RWPE2 (cell line): ENCODE measurements at regions not wholly inside any gene's neighbourhood (a gene's known extent, or its start where the extent isn't known, plus 50 kb on each side); places are given as distances from the start of the nearest gene placed in this dataset.
"Not testable (repeated sequence)": the region's sequence is repeated elsewhere in the genome, so short reads cannot be mapped to it uniquely, and the experiment has no call there.

Experiments used
- ATAC-seq: fragments of 200-7000 bp; cut with Tn5 transposase; 3 replicates; pipeline ENCODE4 v1.9.1; 2021; ENCODE audit warnings: low read depth
- DNase-seq: peaks from one replicate; pipeline ENCODE4 v3.0.0-alpha.2; 2020; ENCODE audit warnings: low spot score
- H3K27ac ChIP-seq: fragments of 450-650 bp; 2 replicates; pipeline ENCODE4 v1.5.1; 2017; ENCODE audit warnings: mild to moderate bottlenecking; ENCODE audit not compliant: poor library complexity, severe bottlenecking
- H3K27me3 ChIP-seq: fragments of 250-450 bp; sonication (Bioruptor Pico); 2 replicates; pipeline ENCODE4 v1.5.1; 2021; ENCODE audit warnings: mild to moderate bottlenecking, moderate library complexity; ENCODE audit not compliant: insufficient read depth, poor library complexity, severe bottlenecking
- H3K36me3 ChIP-seq: fragments of 250-450 bp; sonication (Bioruptor Pico); 2 replicates; pipeline ENCODE4 v1.5.1; 2020; ENCODE audit warnings: low read depth, mild to moderate bottlenecking, moderate library complexity
- H3K4me1 ChIP-seq: fragments of 250-450 bp; sonication (Bioruptor Pico); 2 replicates; pipeline ENCODE4 v1.5.1; 2021; ENCODE audit warnings: mild to moderate bottlenecking, moderate library complexity; ENCODE audit not compliant: insufficient read depth, poor library complexity, severe bottlenecking
- H3K4me3 ChIP-seq: fragments of 250-450 bp; sonication (Bioruptor Pico); 2 replicates; pipeline ENCODE4 v1.5.1; 2021; ENCODE audit warnings: mild to moderate bottlenecking, moderate library complexity; ENCODE audit not compliant: severe bottlenecking
- H3K9me3 ChIP-seq: fragments of 250-450 bp; sonication (Bioruptor Pico); 2 replicates; pipeline ENCODE4 v1.5.1; 2021; ENCODE audit warnings: mild to moderate bottlenecking, moderate library complexity; ENCODE audit not compliant: severe bottlenecking
- TF ChIP-seq, protein P1 (sequence below): fragments of 450-650 bp; IDR thresholded peaks from one replicate; pipeline ENCODE4 v1.5.1; 2017; ENCODE audit warnings: mild to moderate bottlenecking, moderate library complexity; ENCODE audit not compliant: poor library complexity, severe bottlenecking

DNA sequence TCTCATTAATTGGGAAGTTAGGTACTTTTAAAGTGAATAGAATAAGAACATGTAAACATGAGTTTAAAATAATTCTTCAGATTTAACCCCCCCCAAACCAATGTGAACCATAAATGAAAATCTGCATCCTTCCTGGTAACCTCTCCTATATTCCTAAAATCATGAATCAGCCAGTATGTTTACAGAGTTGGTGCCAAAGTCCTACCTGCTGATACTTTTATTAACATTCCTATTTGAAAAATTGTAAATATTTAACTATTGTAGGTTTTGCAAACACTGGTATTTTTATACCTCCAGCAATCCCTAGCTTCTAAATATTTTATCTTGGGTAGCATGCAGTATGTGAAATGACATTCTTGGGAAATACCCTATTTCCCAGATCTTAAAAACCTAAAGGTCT is 278.2 kb downstream of the RAB38 start:
- no peak for DNase-seq
- no peak overlapping the region for H3K27ac ChIP-seq
- H3K9me3 ChIP-seq, result no peaks in the 10 kb centered on the region
- no peaks in the 10 kb centered on the region for H3K4me1 ChIP-seq
- ATAC-seq, result no peak
- H3K27me3 ChIP-seq, result no peaks in the 10 kb centered on the region
- TF ChIP-seq, protein P1, sequence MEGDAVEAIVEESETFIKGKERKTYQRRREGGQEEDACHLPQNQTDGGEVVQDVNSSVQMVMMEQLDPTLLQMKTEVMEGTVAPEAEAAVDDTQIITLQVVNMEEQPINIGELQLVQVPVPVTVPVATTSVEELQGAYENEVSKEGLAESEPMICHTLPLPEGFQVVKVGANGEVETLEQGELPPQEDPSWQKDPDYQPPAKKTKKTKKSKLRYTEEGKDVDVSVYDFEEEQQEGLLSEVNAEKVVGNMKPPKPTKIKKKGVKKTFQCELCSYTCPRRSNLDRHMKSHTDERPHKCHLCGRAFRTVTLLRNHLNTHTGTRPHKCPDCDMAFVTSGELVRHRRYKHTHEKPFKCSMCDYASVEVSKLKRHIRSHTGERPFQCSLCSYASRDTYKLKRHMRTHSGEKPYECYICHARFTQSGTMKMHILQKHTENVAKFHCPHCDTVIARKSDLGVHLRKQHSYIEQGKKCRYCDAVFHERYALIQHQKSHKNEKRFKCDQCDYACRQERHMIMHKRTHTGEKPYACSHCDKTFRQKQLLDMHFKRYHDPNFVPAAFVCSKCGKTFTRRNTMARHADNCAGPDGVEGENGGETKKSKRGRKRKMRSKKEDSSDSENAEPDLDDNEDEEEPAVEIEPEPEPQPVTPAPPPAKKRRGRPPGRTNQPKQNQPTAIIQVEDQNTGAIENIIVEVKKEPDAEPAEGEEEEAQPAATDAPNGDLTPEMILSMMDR, result no peak
- H3K36me3 ChIP-seq, result no peaks in the 10 kb centered on the region
- H3K4me3 ChIP-seq, result no peak overlapping the region

DNA sequence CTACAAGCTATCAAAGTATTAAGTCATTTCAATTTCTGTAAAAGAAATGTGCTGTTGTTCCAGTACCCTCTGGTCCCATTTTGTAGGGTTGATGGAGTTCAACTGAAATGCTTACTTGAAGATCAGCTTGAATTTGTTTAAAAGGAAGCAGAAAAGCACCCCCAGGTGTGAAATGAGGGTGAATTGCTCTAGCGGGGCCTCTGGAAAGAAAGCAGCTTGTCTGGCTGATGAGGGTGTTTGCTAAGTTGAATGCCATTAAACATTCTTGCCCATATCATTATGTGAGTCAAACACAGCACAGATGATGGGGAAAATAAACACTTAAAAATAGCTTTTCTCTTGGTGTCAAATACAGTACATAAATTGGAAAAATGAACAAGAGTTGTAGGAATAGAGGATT is 280.3 kb downstream of the RAB38 start:
- ATAC-seq (no peak), DNase-seq (no peak)
- Histone ChIP-seq H3K27ac (no peak overlapping the region), H3K9me3 (no peaks in the 10 kb centered on the region), H3K4me1 (no peaks in the 10 kb centered on the region), H3K27me3 (no peaks in the 10 kb centered on the region), H3K4me3 (no peak overlapping the region), H3K36me3 (no peaks in the 10 kb centered on the region)
- TF ChIP-seq, protein P1, result no peak

DNA sequence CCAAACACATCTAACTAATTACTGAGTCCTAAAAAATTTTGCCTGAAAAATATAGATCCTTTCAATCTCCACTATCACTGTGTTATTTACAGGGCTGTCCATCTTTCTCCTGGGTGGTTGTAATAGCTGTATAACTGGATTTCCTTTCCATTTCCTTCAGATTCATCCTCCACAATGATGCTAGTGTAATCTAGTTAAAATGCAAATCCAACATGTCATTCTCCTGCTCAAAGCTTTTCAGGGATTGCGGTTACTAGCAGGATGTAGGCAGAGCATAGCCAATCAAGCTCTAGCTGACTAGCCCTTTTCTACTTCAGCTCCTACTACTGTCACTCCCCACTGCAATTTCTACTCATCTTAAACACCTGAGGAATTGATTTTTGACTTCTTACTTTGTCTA is 283.0 kb downstream of the RAB38 start:
- Histone ChIP-seq H3K4me1 (no peaks in the 10 kb centered on the region), H3K4me3 (no peak overlapping the region), H3K27ac (no peak overlapping the region), H3K27me3 (no peaks in the 10 kb centered on the region), H3K9me3 (no peaks in the 10 kb centered on the region), H3K36me3 (no peaks in the 10 kb centered on the region)
- TF ChIP-seq, protein P1, result no peak
- no peak for ATAC-seq
- no peak for DNase-seq

DNA sequence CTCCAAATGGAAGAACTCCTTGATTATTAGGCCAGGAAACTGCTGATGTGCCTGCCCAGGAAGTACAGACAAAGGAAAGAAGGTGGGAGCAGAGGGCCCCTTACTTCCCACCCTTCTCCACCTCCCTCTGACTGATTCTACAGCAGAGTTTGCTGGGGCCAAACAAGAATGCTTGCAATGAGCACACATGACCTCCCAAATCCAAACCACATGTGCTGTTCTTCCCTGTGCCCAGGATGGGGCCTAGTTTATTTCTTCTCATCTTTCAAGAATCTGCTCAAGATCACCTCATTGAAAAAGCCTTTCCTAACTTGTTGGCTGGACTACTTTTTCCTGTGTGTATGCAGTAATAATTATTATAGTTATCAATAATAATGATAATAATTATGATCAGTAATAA is 286.1 kb downstream of the RAB38 start:
- Histone ChIP-seq H3K4me1 (no peaks in the 10 kb centered on the region), H3K27ac (no peak overlapping the region), H3K9me3 (no peaks in the 10 kb centered on the region), H3K4me3 (no peak overlapping the region), H3K27me3 (no peaks in the 10 kb centered on the region), H3K36me3 (no peaks in the 10 kb centered on the region)
- ATAC-seq, result no peak
- TF ChIP-seq, protein P1, result no peak
- no peak for DNase-seq

DNA sequence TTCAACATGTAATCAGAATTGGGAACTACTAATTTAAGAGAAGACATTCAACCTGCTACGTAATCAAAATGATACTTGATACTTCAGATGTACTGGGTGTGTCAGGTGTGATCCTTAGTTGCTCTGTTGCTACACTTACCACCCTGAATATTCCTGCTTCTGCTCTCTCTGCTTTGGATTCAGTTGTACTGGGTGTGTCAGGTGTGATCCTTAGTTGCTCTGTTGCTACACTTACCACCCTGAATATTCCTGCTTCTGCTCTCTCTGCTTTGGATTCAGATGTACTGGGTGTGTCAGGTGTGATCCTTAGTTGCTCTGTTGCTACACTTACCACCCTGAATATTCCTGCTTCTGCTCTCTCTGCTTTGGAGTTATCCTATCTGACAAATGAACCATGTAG is 290.2 kb downstream of the RAB38 start:
- H3K27ac ChIP-seq, H3K9me3 ChIP-seq, H3K4me3 ChIP-seq, ATAC-seq, H3K36me3 ChIP-seq, H3K4me1 ChIP-seq, DNase-seq, H3K27me3 ChIP-seq: not testable (repeated sequence)
